HepG2 (cell line): ENCODE measurements at regions not wholly inside any gene's neighbourhood (a gene's known extent, or its start where the extent isn't known, plus 50 kb on each side); places are given as distances from the start of the nearest gene placed in this dataset.

Experiments
- ASH2L ChIP-seq: fragments of 300-600, 200-600 bp; sonication (generic); IDR thresholded peaks from 2 replicates; pipeline ENCODE4 v1.7.0; 2017; ENCODE audit warnings: low read depth, mild to moderate bottlenecking, moderate library complexity, mixed read lengths, low read length; ENCODE audit not compliant: insufficient read length
- CHD2 ChIP-seq: IDR thresholded peaks from 2 replicates; pipeline ENCODE4 v1.6.1; 2011; ENCODE audit warnings: low read depth, low read length, improper control_type of control experiment
- GFI1 ChIP-seq: sonication (generic); formaldehyde crosslinking; IDR thresholded peaks from 2 replicates; pipeline ENCODE4 v1.5.0; 2020; ENCODE audit warnings: missing genetic modification reagents, mild to moderate bottlenecking, borderline replicate concordance
- KDM5B ChIP-seq: sonication (generic); formaldehyde crosslinking; IDR thresholded peaks from 2 replicates; pipeline ENCODE4 v1.4.0; 2020; ENCODE audit warnings: missing genetic modification reagents, mild to moderate bottlenecking, borderline replicate concordance
- RERE ChIP-seq: IDR thresholded peaks from 2 replicates; pipeline ENCODE4 v1.6.1; 2016; ENCODE audit warnings: low read depth, missing genetic modification reagents, missing compliant biosample characterization
- ZBTB44 ChIP-seq: sonication (generic); formaldehyde crosslinking; IDR thresholded peaks from 2 replicates; pipeline ENCODE4 v1.4.0; 2020; ENCODE audit warnings: missing genetic modification reagents
- TF ChIP-seq, protein P1 (sequence below): sonication (generic); formaldehyde crosslinking; IDR thresholded peaks from 2 replicates; pipeline ENCODE4 v1.5.0; 2020; ENCODE audit warnings: mild to moderate bottlenecking, missing genetic modification reagents, moderate library complexity
- TF ChIP-seq, protein P2 (sequence below): IDR thresholded peaks from 2 replicates; pipeline ENCODE4 v1.6.1; 2016; ENCODE audit warnings: low read depth
- TF ChIP-seq, protein P3 (sequence below): IDR thresholded peaks from 2 replicates; pipeline ENCODE4 v1.6.1; 2016; ENCODE audit warnings: control low read depth
- TF ChIP-seq, protein P4 (sequence below): sonication (generic); formaldehyde crosslinking; IDR thresholded peaks from 2 replicates; pipeline ENCODE4 v1.8.1; 2022; ENCODE audit warnings: low read depth, mild to moderate bottlenecking, missing genetic modification reagents

GRCh38 chrY:19456855-19457448 is 287.6 kb downstream of the KDM5D start:
- TF ChIP-seq, protein P1, sequence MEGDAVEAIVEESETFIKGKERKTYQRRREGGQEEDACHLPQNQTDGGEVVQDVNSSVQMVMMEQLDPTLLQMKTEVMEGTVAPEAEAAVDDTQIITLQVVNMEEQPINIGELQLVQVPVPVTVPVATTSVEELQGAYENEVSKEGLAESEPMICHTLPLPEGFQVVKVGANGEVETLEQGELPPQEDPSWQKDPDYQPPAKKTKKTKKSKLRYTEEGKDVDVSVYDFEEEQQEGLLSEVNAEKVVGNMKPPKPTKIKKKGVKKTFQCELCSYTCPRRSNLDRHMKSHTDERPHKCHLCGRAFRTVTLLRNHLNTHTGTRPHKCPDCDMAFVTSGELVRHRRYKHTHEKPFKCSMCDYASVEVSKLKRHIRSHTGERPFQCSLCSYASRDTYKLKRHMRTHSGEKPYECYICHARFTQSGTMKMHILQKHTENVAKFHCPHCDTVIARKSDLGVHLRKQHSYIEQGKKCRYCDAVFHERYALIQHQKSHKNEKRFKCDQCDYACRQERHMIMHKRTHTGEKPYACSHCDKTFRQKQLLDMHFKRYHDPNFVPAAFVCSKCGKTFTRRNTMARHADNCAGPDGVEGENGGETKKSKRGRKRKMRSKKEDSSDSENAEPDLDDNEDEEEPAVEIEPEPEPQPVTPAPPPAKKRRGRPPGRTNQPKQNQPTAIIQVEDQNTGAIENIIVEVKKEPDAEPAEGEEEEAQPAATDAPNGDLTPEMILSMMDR (CRISPR knock-in tag): no peak
- TF ChIP-seq RERE (CRISPR knock-in tag) (no peak), ZBTB44 (CRISPR knock-in tag) (no peak), GFI1 (no peak), KDM5B (CRISPR knock-in tag) (no peak), ASH2L (no peak), CHD2 (no peak)
- TF ChIP-seq, protein P2, sequence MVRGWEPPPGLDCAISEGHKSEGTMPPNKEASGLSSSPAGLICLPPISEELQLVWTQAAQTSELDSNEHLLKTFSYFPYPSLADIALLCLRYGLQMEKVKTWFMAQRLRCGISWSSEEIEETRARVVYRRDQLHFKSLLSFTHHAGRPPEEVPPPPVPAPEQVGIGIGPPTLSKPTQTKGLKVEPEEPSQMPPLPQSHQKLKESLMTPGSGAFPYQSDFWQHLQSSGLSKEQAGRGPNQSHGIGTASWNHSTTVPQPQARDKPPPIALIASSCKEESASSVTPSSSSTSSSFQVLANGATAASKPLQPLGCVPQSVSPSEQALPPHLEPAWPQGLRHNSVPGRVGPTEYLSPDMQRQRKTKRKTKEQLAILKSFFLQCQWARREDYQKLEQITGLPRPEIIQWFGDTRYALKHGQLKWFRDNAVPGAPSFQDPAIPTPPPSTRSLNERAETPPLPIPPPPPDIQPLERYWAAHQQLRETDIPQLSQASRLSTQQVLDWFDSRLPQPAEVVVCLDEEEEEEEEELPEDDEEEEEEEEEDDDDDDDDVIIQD (CRISPR knock-in tag): no peak
- TF ChIP-seq, protein P3, sequence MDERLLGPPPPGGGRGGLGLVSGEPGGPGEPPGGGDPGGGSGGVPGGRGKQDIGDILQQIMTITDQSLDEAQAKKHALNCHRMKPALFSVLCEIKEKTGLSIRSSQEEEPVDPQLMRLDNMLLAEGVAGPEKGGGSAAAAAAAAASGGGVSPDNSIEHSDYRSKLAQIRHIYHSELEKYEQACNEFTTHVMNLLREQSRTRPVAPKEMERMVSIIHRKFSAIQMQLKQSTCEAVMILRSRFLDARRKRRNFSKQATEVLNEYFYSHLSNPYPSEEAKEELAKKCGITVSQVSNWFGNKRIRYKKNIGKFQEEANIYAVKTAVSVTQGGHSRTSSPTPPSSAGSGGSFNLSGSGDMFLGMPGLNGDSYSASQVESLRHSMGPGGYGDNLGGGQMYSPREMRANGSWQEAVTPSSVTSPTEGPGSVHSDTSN (CRISPR knock-in tag): no peak
- TF ChIP-seq, protein P4, sequence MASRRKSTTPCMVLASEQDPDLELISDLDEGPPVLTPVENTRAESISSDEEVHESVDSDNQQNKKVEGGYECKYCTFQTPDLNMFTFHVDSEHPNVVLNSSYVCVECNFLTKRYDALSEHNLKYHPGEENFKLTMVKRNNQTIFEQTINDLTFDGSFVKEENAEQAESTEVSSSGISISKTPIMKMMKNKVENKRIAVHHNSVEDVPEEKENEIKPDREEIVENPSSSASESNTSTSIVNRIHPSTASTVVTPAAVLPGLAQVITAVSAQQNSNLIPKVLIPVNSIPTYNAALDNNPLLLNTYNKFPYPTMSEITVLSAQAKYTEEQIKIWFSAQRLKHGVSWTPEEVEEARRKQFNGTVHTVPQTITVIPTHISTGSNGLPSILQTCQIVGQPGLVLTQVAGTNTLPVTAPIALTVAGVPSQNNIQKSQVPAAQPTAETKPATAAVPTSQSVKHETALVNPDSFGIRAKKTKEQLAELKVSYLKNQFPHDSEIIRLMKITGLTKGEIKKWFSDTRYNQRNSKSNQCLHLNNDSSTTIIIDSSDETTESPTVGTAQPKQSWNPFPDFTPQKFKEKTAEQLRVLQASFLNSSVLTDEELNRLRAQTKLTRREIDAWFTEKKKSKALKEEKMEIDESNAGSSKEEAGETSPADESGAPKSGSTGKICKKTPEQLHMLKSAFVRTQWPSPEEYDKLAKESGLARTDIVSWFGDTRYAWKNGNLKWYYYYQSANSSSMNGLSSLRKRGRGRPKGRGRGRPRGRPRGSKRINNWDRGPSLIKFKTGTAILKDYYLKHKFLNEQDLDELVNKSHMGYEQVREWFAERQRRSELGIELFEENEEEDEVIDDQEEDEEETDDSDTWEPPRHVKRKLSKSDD: no peak
